Ascending aorta (tissue), 2 donors: ENCODE measurements at regions not wholly inside any gene's neighbourhood (a gene's known extent, or its start where the extent isn't known, plus 50 kb on each side); places are given as distances from the start of the nearest gene placed in this dataset.

Experiments used
- DNase-seq, 2 donors: peaks; one replicate each; pipeline ENCODE4 v3.0.0-alpha.2; 2019; ENCODE audit warnings: low spot score in 2 of 2
- H3K27ac ChIP-seq, 2 donors: fragments of 200-600 bp; sonication (generic); one replicate each; pipeline ENCODE4 v1.5.1; 2016 to 2017; ENCODE audit warnings: mild to moderate bottlenecking in 1 of 2
- H3K27me3 ChIP-seq: fragments of 200-600 bp; sonication (generic); one replicate; pipeline ENCODE4 v1.5.1; 2017
- H3K36me3 ChIP-seq, 2 donors: fragments of 200-600 bp; sonication (generic); one replicate each; pipeline ENCODE4 v1.5.1; 2016
- H3K4me1 ChIP-seq, 2 donors: fragments of 200-600 bp; sonication (generic); one replicate each; pipeline ENCODE4 v1.5.1; 2016 to 2017; ENCODE audit warnings: mild to moderate bottlenecking in 1 of 2
- H3K4me3 ChIP-seq, 2 donors: fragments of 200-600 bp; sonication (generic); one replicate each; pipeline ENCODE4 v1.5.1; 2016 to 2017; ENCODE audit warnings: mild to moderate bottlenecking in 1 of 2
- H3K9me3 ChIP-seq, 2 donors: fragments of 200-600 bp; sonication (generic); one replicate each; pipeline ENCODE4 v1.5.1; 2016
- CTCF ChIP-seq, 3 experiments: fragments of 200-600 bp in 2 of 3; fragments of 450-650 bp in 1 of 3; sonication (generic) in 2 of 3; IDR thresholded peaks; one replicate each; pipeline ENCODE4 v1.5.1; 2016 to 2019; ENCODE audit warnings: antibody characterized with exemption in 3 of 3, mild to moderate bottlenecking in 1 of 3, moderate library complexity in 1 of 3
- intact Hi-C: fragments of 100-400 bp; cut with DNase I; formaldehyde crosslinking; loops from one replicate; pipeline ENCODE4 v1.15.1; 2023

- peaks cover 18% of the 10 kb centered on the region in 2 donors for H3K9me3 ChIP-seq
- intact Hi-C loops = no loop called here
- no peaks in the 10 kb centered on the region for H3K36me3 ChIP-seq
- TF ChIP-seq CTCF (IDR thresholded peaks at IDR 0.05) = no peak
- H3K27me3 ChIP-seq = no peaks in the 10 kb centered on the region
- H3K4me3 ChIP-seq = no peak overlapping the region
- H3K4me1 ChIP-seq = no peaks in the 10 kb centered on the region
- no peak overlapping the region for H3K27ac ChIP-seq
- DNase-seq = no peak
Observed at GRCh38 chr6:130276507-130276906, 53.8 kb upstream of the SAMD3 start.

GRCh38 chr6:130274007-130274406 is 51.3 kb upstream of the SAMD3 start:
- Histone ChIP-seq H3K36me3 (no peaks in the 10 kb centered on the region), H3K9me3 (peaks cover 18% of the 10 kb centered on the region in 2 donors), H3K4me1 (no peaks in the 10 kb centered on the region), H3K4me3 (no peak overlapping the region), H3K27ac (no peak overlapping the region), H3K27me3 (no peaks in the 10 kb centered on the region)
- DNase-seq = no peak
- intact Hi-C loops = no loop called here
- TF ChIP-seq CTCF (IDR thresholded peaks at IDR 0.05) = no peak
